WTC11 (cell line): ENCODE measurements at regions not wholly inside any gene's neighbourhood (a gene's known extent, or its start where the extent isn't known, plus 50 kb on each side); places are given as distances from the start of the nearest gene placed in this dataset.
"Not testable (repeated sequence)": the region's sequence is repeated elsewhere in the genome, so short reads cannot be mapped to it uniquely, and the experiment has no call there.

ENCODE experiments used
- CREM ChIP-seq: sonication (generic); formaldehyde crosslinking; IDR thresholded peaks from 2 replicates; pipeline ENCODE4 v1.8.1; 2022; ENCODE audit warnings: mild to moderate bottlenecking, missing genetic modification reagents, moderate library complexity
- E2F1 ChIP-seq: sonication (generic); formaldehyde crosslinking; IDR thresholded peaks from 2 replicates; pipeline ENCODE4 v1.8.0; 2022; ENCODE audit warnings: mild to moderate bottlenecking, missing genetic modification reagents
- FOXJ3 ChIP-seq: sonication (generic); formaldehyde crosslinking; IDR thresholded peaks from 2 replicates; pipeline ENCODE4 v1.9.0; 2021; ENCODE audit warnings: missing genetic modification reagents, mild to moderate bottlenecking, borderline replicate concordance
- IRF1 ChIP-seq: sonication (generic); formaldehyde crosslinking; IDR thresholded peaks from 2 replicates; pipeline ENCODE4 v1.8.0; 2023; ENCODE audit warnings: missing genetic modification reagents
- JUN ChIP-seq: sonication (generic); formaldehyde crosslinking; IDR thresholded peaks from 2 replicates; pipeline ENCODE4 v1.8.0; 2023; ENCODE audit warnings: mild to moderate bottlenecking, missing genetic modification reagents
- MAX ChIP-seq: sonication (generic); formaldehyde crosslinking; IDR thresholded peaks from 2 replicates; pipeline ENCODE4 v1.8.0; 2022; ENCODE audit warnings: mild to moderate bottlenecking, missing genetic modification reagents
- SMAD3 ChIP-seq: sonication (generic); formaldehyde crosslinking; IDR thresholded peaks from 2 replicates; pipeline ENCODE4 v1.8.0; 2022; ENCODE audit warnings: missing genetic modification reagents, mild to moderate bottlenecking, borderline replicate concordance
- TCF7 ChIP-seq: sonication (generic); formaldehyde crosslinking; IDR thresholded peaks from 2 replicates; pipeline ENCODE4 v1.8.0; 2022; ENCODE audit warnings: mild to moderate bottlenecking, low read depth, missing genetic modification reagents, moderate library complexity
- ZNF138 ChIP-seq: sonication (generic); formaldehyde crosslinking; conservative IDR thresholded peaks from 2 replicates; pipeline ENCODE4 v1.8.1; 2022; ENCODE audit warnings: mild to moderate bottlenecking, moderate library complexity, missing genetic modification reagents
- TF ChIP-seq, protein P1 (sequence below): fragments of 200-600 bp; IDR thresholded peaks from 2 replicates; pipeline ENCODE4 v1.8.0; 2022; ENCODE audit warnings: antibody characterized with exemption
- TF ChIP-seq, protein P2 (sequence below): sonication (generic); formaldehyde crosslinking; IDR thresholded peaks from 2 replicates; pipeline ENCODE4 v1.8.1; 2023; ENCODE audit warnings: mild to moderate bottlenecking, missing genetic modification reagents

DNA sequence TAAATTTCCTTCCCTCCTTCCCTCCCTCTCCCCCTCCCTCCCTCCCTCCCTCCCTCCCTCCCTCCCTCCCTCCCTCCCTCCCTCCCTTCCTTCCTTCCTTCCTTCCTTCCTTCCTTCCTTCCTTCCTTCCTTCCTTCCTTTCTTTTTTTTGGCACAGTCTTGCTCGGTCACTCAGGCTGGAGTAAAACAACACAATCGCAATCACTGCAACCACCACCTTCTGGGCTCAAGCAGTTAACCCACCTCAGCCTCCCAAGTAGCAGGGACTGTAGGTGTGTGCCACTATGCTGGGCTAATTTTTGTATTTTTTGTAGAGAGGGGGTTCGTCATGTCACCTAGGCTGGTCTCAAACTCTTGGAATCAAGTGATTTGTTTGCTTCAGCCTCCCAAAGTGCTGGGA lies 101.7 kb downstream of the RFPL4B start:
- TF ChIP-seq ZNF138; E2F1 (CRISPR knock-in tag); SMAD3 (CRISPR knock-in tag); CREM (CRISPR knock-in tag); FOXJ3 (CRISPR knock-in tag); TCF7; MAX (CRISPR knock-in tag); IRF1 (CRISPR knock-in tag); JUN: not testable (repeated sequence)
- TF ChIP-seq, protein P1, sequence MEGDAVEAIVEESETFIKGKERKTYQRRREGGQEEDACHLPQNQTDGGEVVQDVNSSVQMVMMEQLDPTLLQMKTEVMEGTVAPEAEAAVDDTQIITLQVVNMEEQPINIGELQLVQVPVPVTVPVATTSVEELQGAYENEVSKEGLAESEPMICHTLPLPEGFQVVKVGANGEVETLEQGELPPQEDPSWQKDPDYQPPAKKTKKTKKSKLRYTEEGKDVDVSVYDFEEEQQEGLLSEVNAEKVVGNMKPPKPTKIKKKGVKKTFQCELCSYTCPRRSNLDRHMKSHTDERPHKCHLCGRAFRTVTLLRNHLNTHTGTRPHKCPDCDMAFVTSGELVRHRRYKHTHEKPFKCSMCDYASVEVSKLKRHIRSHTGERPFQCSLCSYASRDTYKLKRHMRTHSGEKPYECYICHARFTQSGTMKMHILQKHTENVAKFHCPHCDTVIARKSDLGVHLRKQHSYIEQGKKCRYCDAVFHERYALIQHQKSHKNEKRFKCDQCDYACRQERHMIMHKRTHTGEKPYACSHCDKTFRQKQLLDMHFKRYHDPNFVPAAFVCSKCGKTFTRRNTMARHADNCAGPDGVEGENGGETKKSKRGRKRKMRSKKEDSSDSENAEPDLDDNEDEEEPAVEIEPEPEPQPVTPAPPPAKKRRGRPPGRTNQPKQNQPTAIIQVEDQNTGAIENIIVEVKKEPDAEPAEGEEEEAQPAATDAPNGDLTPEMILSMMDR: not testable (repeated sequence)
- TF ChIP-seq, protein P2, sequence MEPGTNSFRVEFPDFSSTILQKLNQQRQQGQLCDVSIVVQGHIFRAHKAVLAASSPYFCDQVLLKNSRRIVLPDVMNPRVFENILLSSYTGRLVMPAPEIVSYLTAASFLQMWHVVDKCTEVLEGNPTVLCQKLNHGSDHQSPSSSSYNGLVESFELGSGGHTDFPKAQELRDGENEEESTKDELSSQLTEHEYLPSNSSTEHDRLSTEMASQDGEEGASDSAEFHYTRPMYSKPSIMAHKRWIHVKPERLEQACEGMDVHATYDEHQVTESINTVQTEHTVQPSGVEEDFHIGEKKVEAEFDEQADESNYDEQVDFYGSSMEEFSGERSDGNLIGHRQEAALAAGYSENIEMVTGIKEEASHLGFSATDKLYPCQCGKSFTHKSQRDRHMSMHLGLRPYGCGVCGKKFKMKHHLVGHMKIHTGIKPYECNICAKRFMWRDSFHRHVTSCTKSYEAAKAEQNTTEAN (CRISPR knock-in tag): not testable (repeated sequence)
